H1 (cell line): ENCODE measurements at regions not wholly inside any gene's neighbourhood (a gene's known extent, or its start where the extent isn't known, plus 50 kb on each side); places are given as distances from the start of the nearest gene placed in this dataset.

Source experiments
- CTCF ChIA-PET: fragments of 300-600 bp; sonication (Branson Sonifier 250); formaldehyde crosslinking; loops from one replicate; lab custom pipeline; 2021; ENCODE audit not compliant: partially characterized antibody; lab: Charles Lee
- POLR2A ChIA-PET: fragments of 300-600 bp; sonication (Branson Sonifier 250); formaldehyde crosslinking; loops from one replicate; lab custom pipeline; 2021; ENCODE audit warnings: inconsistent platforms; ENCODE audit not compliant: partially characterized antibody; lab: Charles Lee
- DNase-seq, 2 experiments: peaks; one replicate each; pipeline versions ENCODE4 v3.0.0 to v3.0.0-alpha.2; 2010 to 2022; ENCODE audit warnings: low spot score in 2 of 2, low read depth in 1 of 2, mixed read lengths in 1 of 2
- FAIRE-seq: peaks from 2 replicates; lab custom pipeline; 2011; peaks lifted over from hg19 to GRCh38; lab: Jason Lieb, UNC
- H2AFZ ChIP-seq: 2 replicates; pipeline ENCODE4 v1.8.1; 2012; ENCODE audit warnings: low read length, inconsistent platforms
- H2AK5ac ChIP-seq: 2 replicates; pipeline ENCODE4 v1.6.1; 2013; ENCODE audit warnings: low read depth, low read length
- H2BK120ac ChIP-seq: replicated peaks from 2 replicates; pipeline ENCODE3; 2013; ENCODE audit warnings: low read depth, low read length, inconsistent platforms
- H2BK12ac ChIP-seq: 2 replicates; pipeline ENCODE4 v1.6.1; 2013; ENCODE audit warnings: low read depth, low read length
- H2BK15ac ChIP-seq: 2 replicates; pipeline ENCODE4 v1.6.1; 2013; ENCODE audit warnings: low read length
- H2BK20ac ChIP-seq: 2 replicates; pipeline ENCODE4 v1.6.1; 2013; ENCODE audit warnings: low read length
- H2BK5ac ChIP-seq: 2 replicates; pipeline ENCODE4 v1.6.1; 2013; ENCODE audit warnings: low read depth, low read length
- H3K14ac ChIP-seq: 2 replicates; pipeline ENCODE4 v1.6.1; 2013; ENCODE audit warnings: inconsistent platforms; ENCODE audit not compliant: insufficient read length
- H3K18ac ChIP-seq: 2 replicates; pipeline ENCODE4 v1.6.1; 2013; ENCODE audit warnings: low read length; ENCODE audit errors: extremely low read depth
- H3K23ac ChIP-seq: 2 replicates; pipeline ENCODE4 v1.6.1; 2013; ENCODE audit warnings: inconsistent platforms; ENCODE audit not compliant: insufficient read length
- H3K23me2 ChIP-seq: 2 replicates; pipeline ENCODE4 v1.6.1; 2013; ENCODE audit warnings: low read depth, low read length
- H3K27ac ChIP-seq: 2 replicates; pipeline ENCODE4 v1.6.1; 2011; ENCODE audit warnings: low read depth, low read length, inconsistent platforms
- H3K27me3 ChIP-seq, 4 experiments: replicated peaks in 1 of 4; 1 replicate in 1 of 4; 2 replicates in 3 of 4; pipeline versions ENCODE4 v1.6.1 to v1.8.1; 2011 to 2013; ENCODE audit warnings: low read length in 3 of 4, mild to moderate bottlenecking in 3 of 4, inconsistent platforms in 2 of 4, mixed read lengths in 2 of 4, moderate library complexity in 1 of 4; ENCODE audit not compliant: control insufficient read depth in 3 of 4, insufficient read depth in 3 of 4; ENCODE audit errors: extremely low read depth in 1 of 4
- H3K36me3 ChIP-seq, 4 experiments: 2 replicates each; pipeline versions ENCODE4 v1.6.1 to v1.8.1; 2011 to 2013; ENCODE audit warnings: mild to moderate bottlenecking in 4 of 4, low read length in 3 of 4, moderate library complexity in 2 of 4, control low read depth in 1 of 4, inconsistent platforms in 1 of 4; ENCODE audit not compliant: insufficient read depth in 4 of 4, control insufficient read depth in 2 of 4
- H3K4ac ChIP-seq: replicated peaks from 2 replicates; pipeline ENCODE3; 2013; ENCODE audit warnings: low read length, low read depth, mixed read lengths, inconsistent platforms; ENCODE audit not compliant: insufficient read length
- H3K4me1 ChIP-seq, 4 experiments: replicated peaks in 1 of 4; 1 replicate in 1 of 4; 2 replicates in 3 of 4; pipeline versions ENCODE4 v1.6.1 to v1.8.1; 2011 to 2013; ENCODE audit warnings: low read length in 3 of 4, inconsistent platforms in 2 of 4, mixed read lengths in 1 of 4; ENCODE audit not compliant: insufficient read depth in 4 of 4, control insufficient read depth in 3 of 4
- H3K4me2 ChIP-seq, 2 experiments: 2 replicates each; pipeline versions ENCODE4 v1.6.1 to v1.8.1; 2011 to 2013; ENCODE audit warnings: low read depth in 2 of 2, low read length in 2 of 2, control low read depth in 1 of 2, inconsistent platforms in 1 of 2, mild to moderate bottlenecking in 1 of 2; ENCODE audit not compliant: insufficient read depth in 1 of 2
- H3K4me3 ChIP-seq, 4 experiments: fragments of 200-600, 300-600 bp in 1 of 4; sonication (generic), shearing (Covaris generic), sonication (Bioruptor Twin) in 1 of 4; 2 replicates each; pipeline versions ENCODE4 v1.5.1 to v1.8.1; 2011 to 2016; ENCODE audit warnings: low read length in 4 of 4, low read depth in 3 of 4, control low read depth in 2 of 4, inconsistent platforms in 2 of 4, mild to moderate bottlenecking in 2 of 4, mixed read lengths in 1 of 4, moderate library complexity in 1 of 4; ENCODE audit not compliant: insufficient read depth in 2 of 4; ENCODE audit errors: extremely low read depth in 1 of 4
- H3K56ac ChIP-seq: replicated peaks from 2 replicates; pipeline ENCODE3; 2013; ENCODE audit warnings: low read depth, mild to moderate bottlenecking, mixed read lengths, low read length, inconsistent platforms; ENCODE audit not compliant: insufficient read length
- H3K79me1 ChIP-seq: 2 replicates; pipeline ENCODE4 v1.6.1; 2013; ENCODE audit warnings: low read depth, low read length, control low read depth
- H3K79me2 ChIP-seq, 2 experiments: 2 replicates each; pipeline versions ENCODE4 v1.6.1 to v1.8.1; 2012 to 2013; ENCODE audit warnings: low read length in 2 of 2, mild to moderate bottlenecking in 2 of 2, inconsistent platforms in 1 of 2; ENCODE audit not compliant: insufficient read depth in 2 of 2, control insufficient read depth in 1 of 2
- H3K9ac ChIP-seq, 4 experiments: replicated peaks in 1 of 4; 1 replicate in 1 of 4; 2 replicates in 3 of 4; pipeline versions ENCODE4 v1.6.1 to v1.8.1; 2011 to 2013; ENCODE audit warnings: low read depth in 3 of 4, low read length in 3 of 4, control low read depth in 2 of 4, mild to moderate bottlenecking in 2 of 4, moderate library complexity in 2 of 4, inconsistent platforms in 1 of 4; ENCODE audit errors: extremely low read depth in 1 of 4
- H3K9me3 ChIP-seq, 2 experiments: 2 replicates each; pipeline versions ENCODE4 v1.6.1 to v1.8.1; 2012 to 2013; ENCODE audit warnings: mild to moderate bottlenecking in 2 of 2, moderate library complexity in 2 of 2, control low read depth in 1 of 2, inconsistent platforms in 1 of 2, low read depth in 1 of 2, low read length in 1 of 2, mixed read lengths in 1 of 2; ENCODE audit not compliant: insufficient read depth in 2 of 2
- H4K20me1 ChIP-seq, 2 experiments: replicated peaks in 1 of 2; 2 replicates each; pipeline versions ENCODE3 to v1.8.1; 2011 to 2013; ENCODE audit warnings: inconsistent platforms in 2 of 2, low read length in 2 of 2, mild to moderate bottlenecking in 1 of 2; ENCODE audit not compliant: insufficient read depth in 2 of 2, control insufficient read depth in 1 of 2
- H4K5ac ChIP-seq: 2 replicates; pipeline ENCODE4 v1.6.1; 2013; ENCODE audit warnings: low read length, low read depth, mixed read lengths, inconsistent platforms; ENCODE audit not compliant: insufficient read length
- H4K8ac ChIP-seq: 2 replicates; pipeline ENCODE4 v1.8.0; 2013; ENCODE audit warnings: mild to moderate bottlenecking, moderate library complexity, low read length, inconsistent platforms; ENCODE audit not compliant: insufficient read depth; ENCODE audit errors: extremely low read depth
- H4K91ac ChIP-seq: replicated peaks from 2 replicates; pipeline ENCODE3; 2013; ENCODE audit warnings: low read length, mixed read lengths, inconsistent platforms; ENCODE audit not compliant: insufficient read length
- ASH2L ChIP-seq: fragments of 200-600, 300-600 bp; sonication (generic); IDR thresholded peaks from one replicate; pipeline ENCODE4 v1.7.1; 2017; ENCODE audit warnings: low read length
- BCL11A ChIP-seq, 2 experiments: IDR thresholded peaks; one replicate each; pipeline ENCODE4 v1.6.1; 2011; ENCODE audit warnings: low read depth in 2 of 2, low read length in 2 of 2, mild to moderate bottlenecking in 2 of 2
- CHD1 ChIP-seq: IDR thresholded peaks from 2 replicates; pipeline ENCODE4 v1.6.1; 2012; ENCODE audit warnings: low read depth, low read length, improper control_type of control experiment
- EP300 ChIP-seq, 2 experiments: IDR thresholded peaks; 1 replicate in 1 of 2; 2 replicates in 1 of 2; pipeline ENCODE4 v1.6.1; 2011 to 2012; ENCODE audit warnings: low read depth in 2 of 2, low read length in 2 of 2, mild to moderate bottlenecking in 2 of 2, borderline replicate concordance in 1 of 2, inconsistent platforms in 1 of 2, moderate library complexity in 1 of 2
- JUND ChIP-seq: IDR thresholded peaks from 2 replicates; pipeline ENCODE4 v1.6.1; 2011; ENCODE audit warnings: mild to moderate bottlenecking, improper control_type of control experiment, low read length
- MAFK ChIP-seq: IDR thresholded peaks from 2 replicates; pipeline ENCODE4 v1.6.1; 2012; ENCODE audit warnings: low read depth, mild to moderate bottlenecking, improper control_type of control experiment, low read length
- NRF1 ChIP-seq: IDR thresholded peaks from 2 replicates; pipeline ENCODE4 v1.6.1; 2011; ENCODE audit warnings: mild to moderate bottlenecking, low read depth, low read length, improper control_type of control experiment
- RXRA ChIP-seq: IDR thresholded peaks from 2 replicates; pipeline ENCODE4 v1.6.1; 2011; ENCODE audit warnings: low read depth, mild to moderate bottlenecking, low read length, moderate library complexity; ENCODE audit not compliant: insufficient read depth
- SAP30 ChIP-seq: fragments of 300-600 bp; sonication (generic); IDR thresholded peaks from 2 replicates; pipeline ENCODE4 v1.7.1; 2012; ENCODE audit warnings: low read length, moderate library complexity, mild to moderate bottlenecking, inconsistent platforms; ENCODE audit not compliant: insufficient read depth, insufficient replicate concordance
- YY1 ChIP-seq: IDR thresholded peaks from 2 replicates; pipeline ENCODE4 v1.6.1; 2011; ENCODE audit warnings: low read depth, mild to moderate bottlenecking, low read length
- WGBS, 2 experiments: shearing (Covaris generic) in 1 of 2; methylation state at CpG; one replicate each; pipeline versions ENCODE4 v1.1.6 to v1.1.7; 2013 to 2015; ENCODE audit warnings: low lambda C conversion rate in 2 of 2, mixed read lengths in 2 of 2, inconsistent platforms in 1 of 2, low coverage in 1 of 2, missing lambda C conversion rate in 1 of 2; ENCODE audit not compliant: insufficient replicate concordance in 2 of 2, insufficient coverage in 1 of 2, insufficient read length in 1 of 2; ENCODE audit errors: extremely low coverage in 1 of 2, missing lambda C conversion rate in 1 of 2; 5-methylcytosine and 5-hydroxymethylcytosine counted together
- TF ChIP-seq, protein P1 (sequence below): IDR thresholded peaks from 2 replicates; pipeline ENCODE4 v1.6.1; 2012; ENCODE audit warnings: low read length, inconsistent platforms
- TF ChIP-seq, protein P2 (sequence below): IDR thresholded peaks from 2 replicates; pipeline ENCODE4 v1.6.1; 2011; ENCODE audit warnings: low read length, improper control_type of control experiment

DNA sequence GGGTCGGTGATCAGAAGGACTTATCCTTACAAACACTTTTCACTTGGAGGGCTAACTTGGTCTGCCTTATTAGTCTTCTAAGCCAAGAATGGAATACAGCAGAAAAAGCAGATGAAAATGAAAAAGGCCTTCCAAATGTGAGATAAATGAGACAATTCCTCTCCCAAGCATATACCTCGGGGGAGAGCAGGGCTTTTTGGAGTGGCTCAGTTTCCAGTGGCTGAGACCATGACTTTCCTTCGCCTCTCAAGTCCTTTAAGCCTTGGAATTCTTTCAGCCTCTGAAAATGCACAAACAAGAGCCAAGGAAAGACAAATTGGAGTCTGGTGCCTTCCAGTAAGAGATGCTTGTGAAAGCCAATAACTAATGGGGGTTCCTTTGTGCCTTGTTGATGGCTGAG lies 130.9 kb downstream of the DTWD1 start:
- H3K18ac ChIP-seq, result no peak overlapping the region
- H2AFZ ChIP-seq, result no peak overlapping the region
- no peak for DNase-seq
- no peak overlapping the region for H3K4me2 ChIP-seq
- no peaks in the 10 kb centered on the region for H3K9me3 ChIP-seq
- H3K14ac ChIP-seq, result no peak overlapping the region
- no peak overlapping the region for H2BK12ac ChIP-seq
- no peak overlapping the region for H3K23ac ChIP-seq
- no peaks in the 10 kb centered on the region for H3K79me1 ChIP-seq
- H3K79me2 ChIP-seq, result no peaks in the 10 kb centered on the region
- no peak overlapping the region for H2BK15ac ChIP-seq
- H3K4ac ChIP-seq, result no peak overlapping the region
- H2BK20ac ChIP-seq, result no peak overlapping the region
- H3K4me3 ChIP-seq, result no peak overlapping the region
- no peaks in the 10 kb centered on the region; the same call in 1 of the 2 replicates for H3K23me2 ChIP-seq
- H4K8ac ChIP-seq, result no peak overlapping the region
- no peak overlapping the region for H3K9ac ChIP-seq
- H2BK120ac ChIP-seq, result no peak overlapping the region
- ChIA-PET CTCF (no interaction called here), POLR2A (no interaction called here)
- no peak overlapping the region for H3K56ac ChIP-seq
- H3K4me1 ChIP-seq, result no peaks in the 10 kb centered on the region
- FAIRE-seq, result no peak
- 83% methylated on average over 2 of the region's 3 CpGs; no CpG with 5 or more reads in 1 of the 2 experiments for WGBS, 2 experiments
- H4K5ac ChIP-seq, result no peak overlapping the region
- no peak overlapping the region for H4K91ac ChIP-seq
- no peaks in the 10 kb centered on the region for H3K36me3 ChIP-seq
- no peaks in the 10 kb centered on the region for H3K27me3 ChIP-seq
- H2AK5ac ChIP-seq, result no peak overlapping the region
- no peaks in the 10 kb centered on the region for H4K20me1 ChIP-seq
- no peak overlapping the region for H3K27ac ChIP-seq
- no peak overlapping the region for H2BK5ac ChIP-seq
- TF ChIP-seq RXRA (no peak), BCL11A (IDR thresholded peaks at IDR 0.05; ENCODE audit: low read depth in 2 of 2, low read length in 2 of 2) (no peak), CHD1 (no peak), YY1 (no peak), NRF1 (no peak), MAFK (no peak), EP300 (IDR thresholded peaks at IDR 0.05; ENCODE audit: borderline replicate concordance in 1 of 2, low read depth in 2 of 2, low read length in 2 of 2) (no peak), SAP30 (no peak), JUND (no peak), ASH2L (no peak)
- TF ChIP-seq, protein P1, sequence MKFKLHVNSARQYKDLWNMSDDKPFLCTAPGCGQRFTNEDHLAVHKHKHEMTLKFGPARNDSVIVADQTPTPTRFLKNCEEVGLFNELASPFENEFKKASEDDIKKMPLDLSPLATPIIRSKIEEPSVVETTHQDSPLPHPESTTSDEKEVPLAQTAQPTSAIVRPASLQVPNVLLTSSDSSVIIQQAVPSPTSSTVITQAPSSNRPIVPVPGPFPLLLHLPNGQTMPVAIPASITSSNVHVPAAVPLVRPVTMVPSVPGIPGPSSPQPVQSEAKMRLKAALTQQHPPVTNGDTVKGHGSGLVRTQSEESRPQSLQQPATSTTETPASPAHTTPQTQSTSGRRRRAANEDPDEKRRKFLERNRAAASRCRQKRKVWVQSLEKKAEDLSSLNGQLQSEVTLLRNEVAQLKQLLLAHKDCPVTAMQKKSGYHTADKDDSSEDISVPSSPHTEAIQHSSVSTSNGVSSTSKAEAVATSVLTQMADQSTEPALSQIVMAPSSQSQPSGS, result no peak
- TF ChIP-seq, protein P2, sequence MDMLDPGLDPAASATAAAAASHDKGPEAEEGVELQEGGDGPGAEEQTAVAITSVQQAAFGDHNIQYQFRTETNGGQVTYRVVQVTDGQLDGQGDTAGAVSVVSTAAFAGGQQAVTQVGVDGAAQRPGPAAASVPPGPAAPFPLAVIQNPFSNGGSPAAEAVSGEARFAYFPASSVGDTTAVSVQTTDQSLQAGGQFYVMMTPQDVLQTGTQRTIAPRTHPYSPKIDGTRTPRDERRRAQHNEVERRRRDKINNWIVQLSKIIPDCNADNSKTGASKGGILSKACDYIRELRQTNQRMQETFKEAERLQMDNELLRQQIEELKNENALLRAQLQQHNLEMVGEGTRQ, result no peak
